SU-DHL-6 (cell line): ENCODE measurements at regions not wholly inside any gene's neighbourhood (a gene's known extent, or its start where the extent isn't known, plus 50 kb on each side); places are given as distances from the start of the nearest gene placed in this dataset.

ENCODE experiments used
- EZH2phosphoT487 ChIP-seq: fragments of 200-600 bp; sonication (generic), shearing (Covaris generic); conservative IDR thresholded peaks from 2 replicates; pipeline ENCODE4 v1.6.1; 2018; ENCODE audit warnings: mild to moderate bottlenecking, antibody characterized with exemption, low read length, moderate library complexity, mixed read lengths
- TF ChIP-seq, protein P1 (sequence below): fragments of 200-600 bp; sonication (generic); IDR thresholded peaks from one replicate; pipeline ENCODE4 v1.5.1; 2017; ENCODE audit warnings: antibody characterized with exemption, mild to moderate bottlenecking, low read length, moderate library complexity; ENCODE audit not compliant: insufficient read depth, poor library complexity, severe bottlenecking

DNA sequence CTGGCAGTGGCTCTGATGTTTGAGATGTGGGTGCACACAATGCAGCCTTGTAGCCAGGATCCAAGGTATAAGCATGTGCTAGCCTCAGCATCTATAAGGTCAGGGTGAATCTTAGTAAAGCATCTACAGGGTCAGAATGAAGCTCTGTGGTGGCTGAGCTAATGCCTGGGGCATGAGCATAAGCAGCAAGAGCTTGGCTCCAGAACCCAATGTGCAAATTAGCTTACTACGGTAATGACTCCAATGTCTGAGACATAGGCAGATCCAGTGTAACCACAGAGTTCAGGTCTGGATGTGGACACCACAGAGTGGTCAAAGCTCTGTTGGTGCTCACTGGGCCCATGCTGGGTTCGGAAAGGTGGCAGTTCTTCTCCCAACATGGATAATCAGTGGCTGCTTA is 304.5 kb upstream of the NECTIN3 start:
- TF ChIP-seq, protein P1, sequence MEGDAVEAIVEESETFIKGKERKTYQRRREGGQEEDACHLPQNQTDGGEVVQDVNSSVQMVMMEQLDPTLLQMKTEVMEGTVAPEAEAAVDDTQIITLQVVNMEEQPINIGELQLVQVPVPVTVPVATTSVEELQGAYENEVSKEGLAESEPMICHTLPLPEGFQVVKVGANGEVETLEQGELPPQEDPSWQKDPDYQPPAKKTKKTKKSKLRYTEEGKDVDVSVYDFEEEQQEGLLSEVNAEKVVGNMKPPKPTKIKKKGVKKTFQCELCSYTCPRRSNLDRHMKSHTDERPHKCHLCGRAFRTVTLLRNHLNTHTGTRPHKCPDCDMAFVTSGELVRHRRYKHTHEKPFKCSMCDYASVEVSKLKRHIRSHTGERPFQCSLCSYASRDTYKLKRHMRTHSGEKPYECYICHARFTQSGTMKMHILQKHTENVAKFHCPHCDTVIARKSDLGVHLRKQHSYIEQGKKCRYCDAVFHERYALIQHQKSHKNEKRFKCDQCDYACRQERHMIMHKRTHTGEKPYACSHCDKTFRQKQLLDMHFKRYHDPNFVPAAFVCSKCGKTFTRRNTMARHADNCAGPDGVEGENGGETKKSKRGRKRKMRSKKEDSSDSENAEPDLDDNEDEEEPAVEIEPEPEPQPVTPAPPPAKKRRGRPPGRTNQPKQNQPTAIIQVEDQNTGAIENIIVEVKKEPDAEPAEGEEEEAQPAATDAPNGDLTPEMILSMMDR = no peak
- no peak for TF ChIP-seq EZH2phosphoT487
